ENCODE measurements at regions not wholly inside any gene's neighbourhood (a gene's known extent, or its start where the extent isn't known, plus 50 kb on each side); places are given as distances from the start of the nearest gene placed in this dataset.

GRCh38 chr16:54437921-54438320, 151.3 kb upstream of the IRX3 start:
- no peak for DNase-seq (ENCODE audit: low spot score)

- no peak for DNase-seq (ENCODE audit: low spot score)
Observed at GRCh38 chr16:54437401-54437800, 150.8 kb upstream of the IRX3 start.

GRCh38 chr16:54436346-54436745, 149.8 kb upstream of the IRX3 start:
- no peak for DNase-seq (ENCODE audit: low spot score)

- DNase-seq (ENCODE audit: low spot score): no peak
Observed at GRCh38 chr16:54434859-54435258, 148.3 kb upstream of the IRX3 start.

GRCh38 chr16:54432897-54433229, 146.3 kb upstream of the IRX3 start:
- DNase-seq (ENCODE audit: low spot score): no peak

- no peak for DNase-seq (ENCODE audit: low spot score)
Observed at GRCh38 chr16:54431997-54432896, 145.7 kb upstream of the IRX3 start.

GRCh38 chr16:54431041-54431996, 144.7 kb upstream of the IRX3 start:
- DNase-seq (ENCODE audit: low spot score): no peak

- DNase-seq (ENCODE audit: low spot score): no peak
Observed at GRCh38 chr16:54430491-54431030, 144.0 kb upstream of the IRX3 start.

- DNase-seq (ENCODE audit: low spot score): no peak
Observed at GRCh38 chr16:54429029-54429428, 142.4 kb upstream of the IRX3 start.

- no peak for DNase-seq (ENCODE audit: low spot score)
Observed at GRCh38 chr16:54426553-54426849, 139.9 kb upstream of the IRX3 start.

- no peak for DNase-seq (ENCODE audit: low spot score)
Observed at GRCh38 chr16:54425681-54426552, 139.3 kb upstream of the IRX3 start.

- DNase-seq (ENCODE audit: low spot score): no peak
Observed at GRCh38 chr16:54425068-54425467, 138.5 kb upstream of the IRX3 start.

GRCh38 chr16:54424043-54424451, 137.5 kb upstream of the IRX3 start:
- no peak for DNase-seq (ENCODE audit: low spot score)

GRCh38 chr16:54422569-54422978, 136.0 kb upstream of the IRX3 start:
- no peak for DNase-seq (ENCODE audit: low spot score)

GRCh38 chr16:54422159-54422558, 135.6 kb upstream of the IRX3 start:
- no peak for DNase-seq (ENCODE audit: low spot score)

GRCh38 chr16:54421220-54421619, 134.6 kb upstream of the IRX3 start:
- no peak for DNase-seq (ENCODE audit: low spot score)

GRCh38 chr16:54418903-54419302, 132.3 kb upstream of the IRX3 start:
- DNase-seq (ENCODE audit: low spot score): no peak

GRCh38 chr16:54417384-54417783, 130.8 kb upstream of the IRX3 start:
- DNase-seq (ENCODE audit: low spot score): no peak

GRCh38 chr16:54414671-54415070, 128.1 kb upstream of the IRX3 start:
- DNase-seq (ENCODE audit: low spot score): no peak

GRCh38 chr16:54412777-54413455, 126.3 kb upstream of the IRX3 start:
- no peak for DNase-seq (ENCODE audit: low spot score)

- no peak for DNase-seq (ENCODE audit: low spot score)
Observed at GRCh38 chr16:54412037-54412436, 125.5 kb upstream of the IRX3 start.

Data from HuH-7 (cell line).